ENCODE measurements at regions not wholly inside any gene's neighbourhood (a gene's known extent, or its start where the extent isn't known, plus 50 kb on each side); places are given as distances from the start of the nearest gene placed in this dataset.

DNA sequence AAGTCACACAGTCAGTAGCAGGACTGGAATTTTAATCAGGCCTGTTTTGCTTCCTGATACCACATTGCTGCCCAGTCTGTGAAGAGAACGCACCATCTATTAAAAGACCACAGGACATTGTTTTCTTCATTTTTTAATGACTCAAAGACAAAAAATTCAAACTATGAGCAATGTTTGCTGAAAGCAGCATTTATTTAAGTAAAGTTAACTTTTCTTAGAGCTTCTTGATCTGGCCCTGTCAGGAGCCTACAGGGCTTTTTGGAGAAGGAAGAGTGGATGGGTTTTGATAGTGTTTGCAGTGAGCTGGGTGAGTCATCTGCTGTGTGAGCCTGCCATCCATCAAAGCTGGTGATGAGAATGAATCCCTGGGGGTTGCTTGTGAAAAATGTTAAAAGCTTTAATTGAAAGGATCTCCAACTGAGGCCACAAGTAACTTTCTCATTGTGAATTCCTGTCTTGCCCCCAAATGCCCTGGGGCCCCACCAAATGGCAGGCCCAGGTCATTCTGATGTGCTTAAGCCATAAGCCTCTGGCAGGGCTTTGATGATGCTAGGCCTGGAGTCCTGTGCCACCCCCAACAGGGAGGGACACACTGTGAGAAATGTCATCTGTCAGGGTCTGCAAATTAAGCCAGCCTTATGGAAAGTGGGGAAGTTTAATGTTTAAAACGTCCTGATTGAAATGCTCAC lies 136.2 kb upstream of the PFN2 start:
- no peak for DNase-seq (ENCODE audit: low read depth in 3 of 3, low spot score in 2 of 3)

DNA sequence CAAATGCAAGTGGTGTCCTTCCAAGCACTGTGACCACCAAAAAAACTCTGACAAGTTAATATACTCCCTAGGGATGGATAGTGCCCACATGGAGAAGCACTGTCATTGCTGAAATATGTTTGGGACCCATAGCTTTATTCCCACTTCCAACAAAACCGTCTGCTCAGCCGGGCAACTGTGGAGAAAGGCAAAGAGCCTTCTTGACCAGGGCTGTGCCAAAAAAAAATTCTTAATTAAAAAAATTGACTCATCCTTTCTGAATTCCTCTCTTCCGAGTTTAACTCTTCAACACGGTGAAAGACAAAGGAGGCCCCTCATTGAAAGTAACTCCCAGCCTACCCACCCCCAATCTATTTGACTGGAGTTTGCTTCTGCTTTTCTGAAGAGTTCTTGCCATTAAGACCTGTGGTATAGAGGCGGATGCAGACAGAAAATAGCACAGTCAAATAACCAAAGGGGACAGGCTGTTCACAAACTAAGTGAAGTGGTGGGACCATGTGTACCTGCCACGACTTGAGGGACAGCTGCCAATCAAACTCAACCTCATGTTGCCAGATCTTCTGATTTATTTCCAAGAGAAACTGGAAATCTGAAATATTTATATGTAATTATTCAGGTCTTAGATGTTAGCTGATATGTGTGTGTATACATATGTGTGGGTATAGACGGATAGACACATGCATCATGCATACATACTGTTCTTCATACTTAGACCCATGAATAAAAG lies 135.4 kb upstream of the PFN2 start:
- no peak for DNase-seq (ENCODE audit: low read depth in 3 of 3, low spot score in 2 of 3)

DNA sequence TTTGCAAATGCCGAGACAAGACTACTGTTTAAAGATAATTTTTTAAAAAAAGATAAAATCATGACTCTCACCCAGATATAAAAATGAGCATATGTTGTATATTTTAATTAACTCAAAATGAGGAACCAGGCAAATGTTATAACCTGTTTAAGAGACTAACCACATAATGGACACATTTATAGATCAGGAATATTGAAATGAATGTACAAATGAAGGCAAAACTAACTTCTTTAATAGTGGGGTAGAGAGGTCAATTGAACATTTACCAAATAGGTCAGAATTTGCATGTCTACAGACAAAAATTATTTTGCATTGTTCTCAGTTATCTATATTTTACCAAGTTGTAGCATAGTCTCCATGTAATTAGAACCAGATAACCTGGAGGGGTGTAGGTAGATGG lies 134.3 kb upstream of the PFN2 start:
- no peak for DNase-seq (ENCODE audit: low read depth in 3 of 3, low spot score in 2 of 3)

DNA sequence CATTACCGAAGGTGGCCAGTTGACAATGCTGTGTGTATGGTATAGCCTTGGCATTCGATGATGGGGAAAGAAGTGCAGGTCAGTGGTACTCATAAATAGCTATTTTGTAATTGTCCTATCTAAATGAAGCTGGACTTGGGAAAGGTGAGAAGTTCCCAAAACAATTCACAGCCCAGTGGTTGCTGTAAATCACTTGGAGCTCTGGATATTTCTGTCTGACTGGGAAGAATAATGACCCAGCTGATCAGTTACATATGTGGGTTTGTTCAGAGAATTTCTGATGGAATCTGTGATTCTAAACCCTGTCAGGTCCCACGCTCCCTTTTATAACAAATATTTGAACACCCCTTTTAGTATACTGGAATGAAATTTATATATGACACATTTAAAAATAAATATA lies 133.9 kb upstream of the PFN2 start:
- no peak for DNase-seq (ENCODE audit: low read depth in 3 of 3, low spot score in 2 of 3)

DNA sequence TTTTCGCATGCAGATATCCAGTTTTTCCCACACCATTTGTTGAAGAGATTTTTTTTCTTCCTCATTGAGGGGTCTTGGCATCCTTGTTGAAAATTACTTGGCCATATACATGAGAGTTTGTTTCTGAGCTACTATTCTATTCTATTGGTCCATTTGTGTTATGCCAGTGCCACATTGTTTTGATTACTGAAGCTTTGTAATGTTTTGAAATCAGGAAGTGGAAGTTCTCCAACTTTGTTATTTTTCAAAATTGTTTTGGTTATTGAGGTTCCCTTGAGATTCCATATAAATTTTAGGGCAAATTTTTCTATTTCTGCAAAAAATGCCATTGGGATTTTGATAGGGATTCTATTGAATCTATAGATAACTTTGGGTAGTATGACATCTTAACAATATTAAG lies 130.3 kb upstream of the PFN2 start:
- DNase-seq (ENCODE audit: low read depth in 3 of 3, low spot score in 2 of 3): no peak

DNA sequence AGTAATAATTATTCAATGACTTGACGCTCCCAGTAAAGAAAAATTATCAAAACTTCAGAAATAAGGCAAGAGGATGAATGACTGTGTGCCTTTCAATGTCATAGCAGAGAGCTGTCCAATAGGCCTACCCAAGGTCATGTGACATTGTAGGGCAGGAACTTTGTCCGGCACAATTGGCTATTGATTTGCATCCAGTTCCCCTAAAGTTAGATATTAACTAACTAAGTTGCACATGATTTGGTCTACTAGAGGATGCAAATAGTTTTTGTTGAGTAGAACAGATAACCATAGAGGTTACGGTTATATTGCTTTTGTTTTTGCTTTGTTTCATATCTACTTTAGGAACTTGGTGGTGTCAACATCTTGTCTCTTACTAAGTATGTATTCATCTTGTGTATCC lies 127.9 kb upstream of the PFN2 start:
- no peak for DNase-seq (ENCODE audit: low read depth in 3 of 3, low spot score in 2 of 3)

DNA sequence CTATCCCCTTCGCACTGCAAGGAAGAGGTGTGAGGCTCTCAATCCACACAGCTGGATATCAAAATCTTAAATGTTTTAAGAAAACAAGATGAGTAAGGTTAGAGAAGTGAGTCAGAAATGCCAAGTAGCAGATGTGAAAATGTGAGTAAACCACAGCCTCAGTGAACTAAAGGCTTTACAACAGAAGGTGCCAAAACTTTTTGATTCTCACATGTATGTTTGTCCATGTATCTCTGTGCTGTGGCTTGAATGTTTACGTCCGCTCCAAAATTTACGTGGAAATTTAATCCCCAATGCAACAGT lies 126.8 kb upstream of the PFN2 start:
- no peak for DNase-seq (ENCODE audit: low read depth in 3 of 3, low spot score in 2 of 3)

DNA sequence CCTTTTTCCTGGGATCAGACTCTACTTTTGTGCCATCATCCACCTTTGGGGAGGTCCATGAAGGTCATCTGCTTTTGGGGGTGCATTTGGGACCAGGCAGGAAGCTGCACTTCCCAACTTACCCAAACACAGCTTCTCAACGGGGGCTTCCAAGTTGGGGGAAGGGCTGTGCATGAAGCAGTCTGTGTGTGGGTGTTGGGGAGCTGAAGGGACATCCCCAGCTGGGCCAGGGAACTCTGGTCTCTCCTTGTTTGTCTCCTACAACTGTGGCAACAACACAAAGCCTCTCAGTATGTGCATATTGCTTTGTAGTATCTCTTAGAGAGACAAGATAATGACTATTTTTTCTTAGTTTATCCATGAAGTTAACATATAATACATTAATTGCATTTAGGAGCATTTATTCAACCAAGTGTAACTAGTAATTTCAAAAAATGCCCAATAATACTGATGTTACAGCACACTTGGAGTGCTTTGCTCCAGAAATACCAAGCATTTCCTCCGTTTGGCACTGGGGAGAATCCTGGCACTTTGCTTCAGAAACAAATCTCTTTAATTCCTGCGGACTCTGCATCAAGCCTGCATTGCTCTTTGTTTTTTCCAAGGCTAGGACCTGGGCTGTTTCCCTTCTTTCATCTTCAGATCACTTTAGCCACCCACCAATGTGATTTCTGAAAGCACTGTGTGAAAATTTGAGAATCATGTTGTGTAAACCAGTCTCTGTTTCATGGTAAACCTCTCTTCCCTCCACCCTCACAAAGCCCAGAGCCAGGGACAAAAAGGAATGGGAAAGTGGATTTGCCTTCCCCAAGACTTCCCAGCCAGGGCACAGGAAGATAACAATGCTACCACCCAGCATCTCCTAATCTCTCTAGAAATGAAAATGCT lies 126.2 kb upstream of the PFN2 start:
- DNase-seq (ENCODE audit: low read depth in 3 of 3, low spot score in 2 of 3): no peak

DNA sequence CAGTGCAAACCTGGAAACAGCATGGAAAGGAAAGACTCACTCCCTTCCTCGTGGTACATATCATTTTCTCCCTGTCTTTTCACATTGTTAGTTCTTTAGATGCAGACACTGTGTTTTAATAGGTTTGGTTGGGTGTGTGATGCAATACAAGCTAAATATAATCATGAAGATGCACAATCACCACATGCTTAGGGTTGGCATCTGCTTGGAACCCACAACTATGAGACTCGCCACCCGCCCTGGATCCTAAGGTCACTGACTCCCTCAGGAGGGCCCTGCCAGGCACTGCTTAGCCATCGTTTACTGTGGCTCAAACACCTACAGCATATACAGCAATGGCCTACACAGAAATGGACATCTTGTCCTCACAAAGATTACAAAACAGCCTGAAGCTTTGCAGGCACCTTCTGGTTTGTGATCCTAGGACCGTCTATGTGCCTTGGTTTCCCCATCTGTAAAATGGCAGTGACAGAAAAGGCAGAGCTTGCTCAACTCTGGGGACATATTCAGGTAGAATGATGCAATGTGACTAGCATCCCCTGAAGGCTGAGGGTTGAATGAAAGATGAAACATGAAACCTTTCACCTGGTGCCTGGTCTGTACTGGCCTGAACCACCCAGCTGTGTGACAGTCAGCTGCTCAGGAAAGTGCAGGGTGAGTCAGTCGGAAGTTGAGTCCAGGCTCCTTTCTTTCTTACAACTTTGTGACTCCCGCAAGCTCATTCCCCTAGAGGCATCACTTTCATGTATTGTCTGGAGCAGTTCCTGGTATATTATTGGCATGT lies 123.6 kb upstream of the PFN2 start:
- no peak for DNase-seq (ENCODE audit: low read depth in 3 of 3, low spot score in 2 of 3)

DNA sequence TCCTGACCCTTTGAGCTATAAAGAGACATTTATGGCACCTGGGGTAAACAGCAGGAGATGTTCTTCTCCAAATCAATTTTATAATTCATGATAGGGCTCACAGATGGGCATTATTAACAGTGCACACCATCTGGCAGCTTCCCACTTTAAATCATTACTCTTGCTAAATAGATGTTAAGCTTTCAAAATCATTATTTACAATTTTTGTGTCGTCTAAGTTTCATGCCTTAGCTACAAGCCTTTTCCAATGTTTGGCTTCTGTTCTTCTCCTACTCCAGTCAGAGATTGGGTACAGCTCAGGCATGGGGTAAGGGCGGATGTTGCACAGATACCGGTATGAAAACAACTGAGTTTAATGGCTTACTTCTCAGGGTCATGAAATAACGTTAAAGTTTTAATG lies 120.9 kb upstream of the PFN2 start:
- no peak for DNase-seq (ENCODE audit: low read depth in 3 of 3, low spot score in 2 of 3)

DNA sequence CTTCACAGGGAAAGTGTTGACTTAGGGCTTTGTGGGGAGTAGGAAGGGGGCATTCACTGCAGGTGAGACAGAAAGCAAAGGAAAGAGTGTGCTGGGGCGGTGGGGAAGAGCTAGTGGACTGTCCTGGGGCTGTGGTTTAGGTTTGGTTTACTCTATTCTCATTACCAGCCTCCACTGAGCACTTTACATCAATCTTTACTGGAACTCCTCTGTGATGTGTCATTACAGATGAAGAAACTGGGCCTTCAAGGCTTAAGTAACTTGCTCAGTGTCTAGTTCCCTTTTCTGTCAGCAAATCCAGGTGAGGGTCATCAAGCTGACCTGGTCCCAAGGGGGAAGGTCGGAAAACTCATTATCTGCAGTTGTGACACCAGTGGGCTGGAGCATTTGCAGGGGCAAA lies 120.2 kb upstream of the PFN2 start:
- DNase-seq (ENCODE audit: low read depth in 3 of 3, low spot score in 2 of 3): no peak

DNA sequence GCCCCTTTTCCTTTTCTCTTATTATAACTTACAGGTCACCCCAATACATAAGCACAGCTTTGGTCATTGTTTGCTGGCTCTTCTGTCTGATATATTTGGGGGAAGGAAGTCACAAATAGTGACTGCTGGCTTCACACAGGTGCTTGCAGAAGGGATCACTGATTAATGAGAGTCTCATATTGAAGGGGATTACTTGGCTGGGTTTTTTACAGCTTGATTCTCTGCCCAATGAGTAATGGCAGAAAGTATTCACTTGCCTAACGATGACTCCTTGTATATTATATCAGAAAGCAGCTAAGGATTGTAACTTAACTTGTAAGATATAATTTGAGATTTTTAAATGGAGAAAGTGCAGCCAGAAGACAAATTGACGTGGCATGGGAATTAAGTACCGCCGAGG lies 119.3 kb upstream of the PFN2 start:
- DNase-seq (ENCODE audit: low read depth in 3 of 3, low spot score in 2 of 3): no peak

DNA sequence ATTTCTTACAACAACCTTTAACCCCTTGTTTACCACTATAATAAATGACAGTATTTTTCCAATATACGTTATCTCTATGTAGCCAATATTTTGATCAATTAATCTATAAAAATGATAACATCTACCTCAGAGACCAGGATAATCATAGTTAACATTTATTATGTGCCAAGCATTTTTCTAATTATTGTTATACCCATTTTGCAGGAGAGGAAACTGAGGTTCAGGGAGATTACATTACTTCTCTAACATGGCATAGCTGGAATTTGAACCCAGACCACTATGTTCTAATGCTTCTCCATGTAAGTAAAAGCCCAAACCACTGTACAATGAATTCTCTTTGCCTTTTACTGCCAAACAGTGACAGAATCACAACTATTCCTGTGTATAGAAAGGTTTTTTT lies 113.4 kb upstream of the PFN2 start:
- DNase-seq (ENCODE audit: low read depth in 3 of 3, low spot score in 2 of 3): no peak

DNA sequence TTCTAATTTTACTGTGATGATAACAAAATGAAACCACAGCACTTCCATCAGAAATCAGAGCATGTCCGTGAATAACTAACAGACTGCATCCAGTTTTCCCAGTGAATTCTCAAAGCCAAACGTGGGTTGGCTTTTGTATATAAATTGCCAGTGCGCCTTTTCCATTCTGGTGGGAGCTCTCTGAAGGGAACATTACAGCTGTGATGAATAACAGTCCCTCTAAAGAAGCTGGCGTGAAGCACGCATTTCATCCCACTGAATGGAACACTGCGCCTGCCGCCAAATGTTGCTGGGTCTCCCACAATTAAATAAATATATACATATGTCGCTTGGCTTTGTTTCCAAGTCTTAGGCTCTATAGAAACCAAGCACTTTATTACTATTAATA lies 113.0 kb upstream of the PFN2 start:
- DNase-seq (ENCODE audit: low read depth in 3 of 3, low spot score in 2 of 3): no peak

DNA sequence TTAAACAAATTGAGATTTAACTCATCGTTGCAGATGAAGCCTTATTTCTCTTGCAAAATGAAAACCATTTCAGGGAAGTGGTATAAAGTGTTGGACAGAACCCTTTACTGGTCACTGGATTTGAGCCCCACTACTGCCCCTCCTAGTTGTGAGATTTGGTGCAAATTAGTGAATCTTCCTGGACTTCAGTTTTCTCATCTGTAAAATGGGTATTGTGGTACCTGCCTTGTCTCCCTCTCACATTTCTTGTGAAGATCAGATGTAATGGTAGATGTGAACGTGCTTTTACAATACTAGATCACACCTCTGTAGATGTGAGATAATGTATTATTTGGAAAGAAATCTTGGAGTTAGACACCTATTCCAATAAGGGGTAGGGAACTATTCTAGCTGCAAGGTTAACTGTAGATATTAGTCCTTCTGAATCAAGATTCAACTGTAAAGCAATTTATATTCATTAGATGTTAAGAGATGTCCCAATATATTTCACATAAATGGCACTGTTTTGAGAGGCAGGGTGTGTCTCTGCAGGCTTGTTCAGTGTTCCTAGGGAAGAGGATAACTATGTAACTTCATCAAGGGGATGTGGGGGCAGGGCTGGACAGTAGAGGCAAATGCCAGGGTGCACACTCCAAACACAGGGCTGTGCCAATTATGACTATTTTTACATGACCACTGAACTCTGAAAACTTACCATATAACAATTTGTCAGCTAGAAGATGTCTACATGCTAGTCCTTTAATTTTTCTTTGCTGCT lies 112.4 kb upstream of the PFN2 start:
- no peak for DNase-seq (ENCODE audit: low read depth in 3 of 3, low spot score in 2 of 3)

DNA sequence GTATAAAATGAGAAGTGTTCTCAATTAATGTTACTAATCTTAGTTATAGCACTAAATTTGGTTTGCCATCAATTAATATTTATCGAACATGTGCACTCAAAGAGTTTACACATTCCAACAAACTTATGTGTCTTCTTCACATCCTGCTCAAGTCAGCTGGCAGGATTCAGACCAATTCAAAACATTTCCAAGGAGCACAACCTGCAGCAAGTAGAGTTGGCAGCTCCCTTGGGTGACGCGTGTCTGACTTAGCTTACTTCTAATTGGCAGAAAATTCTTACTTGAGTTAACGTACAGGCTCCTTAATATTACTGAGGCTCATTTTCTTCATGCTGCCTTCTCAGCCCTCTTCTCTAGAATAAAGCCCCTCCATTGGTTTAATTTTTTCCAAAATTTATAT lies 110.4 kb upstream of the PFN2 start:
- DNase-seq (ENCODE audit: low read depth in 3 of 3, low spot score in 2 of 3): no peak

DNA sequence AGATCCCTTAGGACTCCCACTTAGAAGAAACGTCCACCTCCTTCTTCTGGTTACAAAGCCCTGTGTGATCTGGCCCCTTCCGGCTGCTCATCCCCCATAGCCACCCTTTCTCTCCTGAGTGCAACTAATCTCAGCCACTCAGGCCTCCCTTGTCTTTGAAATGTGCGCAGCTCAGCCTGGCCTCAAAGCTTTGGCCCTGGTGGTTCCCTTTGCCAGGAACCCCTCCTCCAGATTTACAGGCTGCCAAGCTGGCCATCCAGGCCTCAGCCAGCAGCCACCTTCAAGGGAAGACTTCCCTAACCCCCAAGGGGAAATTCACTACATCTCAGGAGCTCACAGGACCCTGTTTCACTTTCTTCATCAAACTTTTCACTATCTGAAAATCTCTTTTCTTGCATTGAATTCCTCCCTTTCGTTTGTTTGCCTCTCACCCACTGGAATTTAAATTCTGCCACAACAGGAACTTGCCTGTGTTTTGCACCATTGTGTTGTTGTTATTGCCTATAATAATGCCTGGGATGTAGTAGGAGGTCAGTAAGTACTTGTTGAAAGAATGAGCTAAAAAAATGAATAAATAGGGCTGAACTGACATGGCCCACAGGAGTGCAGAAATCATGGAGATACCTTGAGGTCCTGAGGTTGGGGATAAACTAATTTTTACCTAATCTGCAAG lies 109.5 kb upstream of the PFN2 start:
- DNase-seq (ENCODE audit: low read depth in 3 of 3, low spot score in 2 of 3): no peak

DNA sequence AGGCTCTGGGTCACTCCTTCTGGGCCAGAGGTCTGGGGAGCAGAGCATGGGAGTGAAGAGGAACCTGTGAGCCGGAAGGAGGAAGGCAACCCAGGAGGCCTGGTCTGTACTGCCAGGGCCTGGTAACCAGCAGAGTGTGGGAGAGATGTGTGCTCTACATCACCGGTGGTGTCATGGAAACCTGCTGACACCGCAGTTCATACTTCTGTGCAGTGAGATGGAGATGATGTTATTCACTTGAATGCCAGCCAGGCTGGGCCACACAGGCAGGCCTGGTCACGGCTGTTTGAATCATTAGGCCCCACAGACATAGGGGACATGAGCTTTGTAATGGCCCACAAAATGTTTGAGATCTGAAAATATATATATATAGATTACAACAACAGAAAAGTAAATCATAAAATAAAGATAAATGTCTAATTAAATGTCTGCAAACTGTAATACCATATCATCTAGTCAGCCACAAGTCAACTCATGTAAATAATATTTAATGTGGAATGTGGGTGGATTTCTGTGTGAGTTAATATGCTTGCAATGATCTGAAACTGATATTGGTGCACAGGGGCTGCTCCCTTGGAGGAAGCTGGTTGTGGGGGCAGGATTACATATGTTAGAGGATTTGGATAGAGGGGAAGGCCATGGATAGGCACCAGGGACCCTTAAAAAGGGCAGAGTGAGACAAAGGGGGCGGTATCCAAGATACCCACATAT lies 108.5 kb upstream of the PFN2 start:
- DNase-seq (ENCODE audit: low read depth in 3 of 3, low spot score in 2 of 3): no peak

DNA sequence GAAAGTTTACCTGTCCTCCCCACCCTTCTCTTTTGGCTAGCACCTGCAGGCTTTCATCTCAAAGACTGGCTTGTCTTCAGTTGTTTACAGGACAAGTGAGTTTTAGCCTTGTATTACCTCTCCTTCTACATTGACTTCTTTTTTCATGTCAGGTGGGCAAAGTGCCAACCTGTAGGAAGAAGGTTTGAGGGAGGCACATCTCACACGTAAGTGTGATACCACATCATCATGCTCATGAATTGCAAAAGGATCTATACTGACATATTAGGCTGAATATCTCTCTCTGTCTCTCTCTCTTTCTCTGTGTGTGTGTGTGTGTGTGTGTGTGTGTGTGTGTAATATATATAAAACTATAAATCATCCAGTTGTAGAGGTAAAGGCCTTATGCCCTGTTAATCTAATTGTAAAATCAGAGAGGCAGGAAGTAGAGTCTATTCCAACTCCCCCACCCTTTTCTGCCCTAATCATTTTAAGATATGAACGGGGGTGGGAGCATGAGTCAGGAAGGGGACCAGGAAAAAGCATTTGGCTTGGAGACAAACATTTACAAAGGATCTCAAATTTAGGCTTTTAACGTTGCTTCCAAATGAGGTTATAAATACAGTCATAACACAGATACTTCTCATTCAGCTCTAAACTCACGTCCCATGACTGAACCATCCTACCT lies 107.0 kb upstream of the PFN2 start:
- no peak for DNase-seq (ENCODE audit: low read depth in 3 of 3, low spot score in 2 of 3)

Measured in right renal cortex interstitium (tissue), 3 donors.